ENCODE measurements at regions not wholly inside any gene's neighbourhood (a gene's known extent, or its start where the extent isn't known, plus 50 kb on each side); places are given as distances from the start of the nearest gene placed in this dataset.

GRCh38 chr21:25398630-25399029 is 208.7 kb downstream of the MRPL39 start:
- TF ChIP-seq POLR2A (IDR thresholded peaks at IDR 0.05), result no peak
- no peak for TF ChIP-seq POLR2AphosphoS5 (IDR thresholded peaks at IDR 0.05)
- TF ChIP-seq CTCF (IDR thresholded peaks at IDR 0.05), result no peak
- intact Hi-C loops (cut with DNase I; ENCODE audit: low total_unique reads), result no loop called here
- H3K4me1 ChIP-seq, result no peaks in the 10 kb centered on the region
- H3K27me3 ChIP-seq, result no peaks in the 10 kb centered on the region
- no peak overlapping the region for H3K27ac ChIP-seq
- no peak for DNase-seq (ENCODE audit: low spot score in 2 of 2)
- peaks cover 3 to 5% of the 10 kb centered on the region in 2 donors for H3K9me3 ChIP-seq
- no peak overlapping the region for H3K4me3 ChIP-seq
- no peaks in the 10 kb centered on the region for H3K36me3 ChIP-seq

- no peaks in the 10 kb centered on the region for H3K27me3 ChIP-seq
- no peaks in the 10 kb centered on the region for H3K9me3 ChIP-seq
- H3K36me3 ChIP-seq, result no peaks in the 10 kb centered on the region
- H3K4me1 ChIP-seq, result no peaks in the 10 kb centered on the region
- TF ChIP-seq CTCF (IDR thresholded peaks at IDR 0.05) (no peak), POLR2A (IDR thresholded peaks at IDR 0.05) (no peak), POLR2AphosphoS5 (IDR thresholded peaks at IDR 0.05) (no peak)
- no peak for DNase-seq (ENCODE audit: low spot score in 2 of 2)
- H3K27ac ChIP-seq, result no peak overlapping the region
- H3K4me3 ChIP-seq, result no peak overlapping the region
- intact Hi-C loops (cut with DNase I; ENCODE audit: low total_unique reads), result no loop called here
These were observed 211.1 kb downstream of the MRPL39 start for GRCh38 chr21:25396135-25396711.

- Histone ChIP-seq H3K36me3 (no peaks in the 10 kb centered on the region), H3K27ac (no peak overlapping the region), H3K4me3 (no peak overlapping the region), H3K27me3 (no peaks in the 10 kb centered on the region), H3K4me1 (no peaks in the 10 kb centered on the region), H3K9me3 (no peaks in the 10 kb centered on the region)
- intact Hi-C loops (cut with DNase I; ENCODE audit: low total_unique reads), result no loop called here
- DNase-seq (ENCODE audit: low spot score in 2 of 2), result no peak
- TF ChIP-seq POLR2AphosphoS5 (IDR thresholded peaks at IDR 0.05), result no peak
- no peak for TF ChIP-seq POLR2A (IDR thresholded peaks at IDR 0.05)
- TF ChIP-seq CTCF (IDR thresholded peaks at IDR 0.05), result no peak
These were observed 215.5 kb downstream of the MRPL39 start for GRCh38 chr21:25391777-25392176.

GRCh38 chr21:25390701-25391100 is 216.6 kb downstream of the MRPL39 start:
- H3K36me3 ChIP-seq, result no peaks in the 10 kb centered on the region
- TF ChIP-seq POLR2A (IDR thresholded peaks at IDR 0.05) (no peak), CTCF (IDR thresholded peaks at IDR 0.05) (no peak), POLR2AphosphoS5 (IDR thresholded peaks at IDR 0.05) (no peak)
- H3K27me3 ChIP-seq, result no peaks in the 10 kb centered on the region
- DNase-seq (ENCODE audit: low spot score in 2 of 2), result no peak
- intact Hi-C loops (cut with DNase I; ENCODE audit: low total_unique reads), result no loop called here
- H3K4me1 ChIP-seq, result no peaks in the 10 kb centered on the region
- H3K27ac ChIP-seq, result no peak overlapping the region
- H3K4me3 ChIP-seq, result no peak overlapping the region
- H3K9me3 ChIP-seq, result no peaks in the 10 kb centered on the region

- H3K36me3 ChIP-seq, result no peaks in the 10 kb centered on the region
- no peak overlapping the region for H3K27ac ChIP-seq
- no peaks in the 10 kb centered on the region for H3K4me1 ChIP-seq
- DNase-seq (ENCODE audit: low spot score in 2 of 2), result no peak
- TF ChIP-seq POLR2A (IDR thresholded peaks at IDR 0.05) (no peak), CTCF (IDR thresholded peaks at IDR 0.05) (no peak), POLR2AphosphoS5 (IDR thresholded peaks at IDR 0.05) (no peak)
- H3K9me3 ChIP-seq, result no peaks in the 10 kb centered on the region
- H3K4me3 ChIP-seq, result no peak overlapping the region
- intact Hi-C loops (cut with DNase I; ENCODE audit: low total_unique reads), result no loop called here
- H3K27me3 ChIP-seq, result no peaks in the 10 kb centered on the region
These were observed 219.6 kb downstream of the MRPL39 start for GRCh38 chr21:25387665-25388064.
